ENCODE measurements at regions not wholly inside any gene's neighbourhood (a gene's known extent, or its start where the extent isn't known, plus 50 kb on each side); places are given as distances from the start of the nearest gene placed in this dataset.
"Not testable (repeated sequence)": the region's sequence is repeated elsewhere in the genome, so short reads cannot be mapped to it uniquely, and the experiment has no call there.

DNA sequence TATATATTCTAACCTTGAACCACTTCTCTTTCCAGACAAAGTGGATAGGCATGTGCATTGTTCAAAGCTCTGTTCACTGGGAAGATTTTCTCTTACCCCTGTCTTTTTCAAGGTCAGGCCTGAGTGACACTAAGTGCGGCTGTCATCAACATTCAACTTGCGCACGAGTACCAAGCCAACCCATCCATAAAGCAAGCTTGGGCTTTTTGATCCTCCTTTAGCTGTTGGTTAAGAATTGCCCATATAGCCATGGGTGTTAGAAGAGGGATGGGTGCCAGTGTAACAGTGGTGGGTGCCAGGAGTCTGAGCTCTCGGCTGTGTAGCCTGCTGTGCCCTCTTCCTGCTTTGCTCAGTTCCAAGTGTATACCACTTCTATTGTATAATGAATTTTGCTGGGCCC, 136.1 kb downstream of the GLUL start:
- no peak for DNase-seq (ENCODE audit: low read depth)
- TF ChIP-seq, protein P1, sequence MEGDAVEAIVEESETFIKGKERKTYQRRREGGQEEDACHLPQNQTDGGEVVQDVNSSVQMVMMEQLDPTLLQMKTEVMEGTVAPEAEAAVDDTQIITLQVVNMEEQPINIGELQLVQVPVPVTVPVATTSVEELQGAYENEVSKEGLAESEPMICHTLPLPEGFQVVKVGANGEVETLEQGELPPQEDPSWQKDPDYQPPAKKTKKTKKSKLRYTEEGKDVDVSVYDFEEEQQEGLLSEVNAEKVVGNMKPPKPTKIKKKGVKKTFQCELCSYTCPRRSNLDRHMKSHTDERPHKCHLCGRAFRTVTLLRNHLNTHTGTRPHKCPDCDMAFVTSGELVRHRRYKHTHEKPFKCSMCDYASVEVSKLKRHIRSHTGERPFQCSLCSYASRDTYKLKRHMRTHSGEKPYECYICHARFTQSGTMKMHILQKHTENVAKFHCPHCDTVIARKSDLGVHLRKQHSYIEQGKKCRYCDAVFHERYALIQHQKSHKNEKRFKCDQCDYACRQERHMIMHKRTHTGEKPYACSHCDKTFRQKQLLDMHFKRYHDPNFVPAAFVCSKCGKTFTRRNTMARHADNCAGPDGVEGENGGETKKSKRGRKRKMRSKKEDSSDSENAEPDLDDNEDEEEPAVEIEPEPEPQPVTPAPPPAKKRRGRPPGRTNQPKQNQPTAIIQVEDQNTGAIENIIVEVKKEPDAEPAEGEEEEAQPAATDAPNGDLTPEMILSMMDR (conservative IDR thresholded peaks at IDR 0.05; ENCODE audit: low read length) = no peak
- no peak overlapping the region for H3K4me3 ChIP-seq (ENCODE audit: low read length)

DNA sequence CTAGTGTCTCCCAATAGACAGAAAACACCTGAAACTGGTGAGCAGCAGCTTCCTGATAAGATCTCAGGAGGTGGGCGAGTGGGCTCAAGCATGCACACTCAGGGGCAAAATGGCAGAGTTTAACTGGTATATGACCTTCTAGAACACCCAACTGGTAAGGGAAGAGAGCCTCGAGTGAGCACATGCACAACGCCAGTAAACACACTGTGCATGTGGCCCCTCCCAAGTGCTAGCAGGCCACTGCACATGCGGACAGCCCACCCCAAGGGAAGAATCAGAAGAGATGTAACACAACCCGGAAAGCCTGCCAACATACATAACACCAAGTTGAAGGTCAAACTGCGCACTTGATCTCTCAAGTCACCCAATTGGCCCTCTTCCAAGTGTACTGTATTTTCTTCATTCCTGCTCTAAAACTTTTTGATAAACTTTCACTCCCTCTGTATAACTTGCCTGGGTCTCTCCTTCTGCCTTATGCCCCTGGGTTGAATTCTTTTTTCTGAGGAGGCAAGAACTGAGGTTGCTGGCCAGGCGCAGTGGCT, 138.2 kb downstream of the GLUL start:
- no peak overlapping the region for H3K4me3 ChIP-seq (ENCODE audit: low read length)
- DNase-seq (ENCODE audit: low read depth) = no peak
- TF ChIP-seq, protein P1 (conservative IDR thresholded peaks at IDR 0.05; ENCODE audit: low read length) = no peak

DNA sequence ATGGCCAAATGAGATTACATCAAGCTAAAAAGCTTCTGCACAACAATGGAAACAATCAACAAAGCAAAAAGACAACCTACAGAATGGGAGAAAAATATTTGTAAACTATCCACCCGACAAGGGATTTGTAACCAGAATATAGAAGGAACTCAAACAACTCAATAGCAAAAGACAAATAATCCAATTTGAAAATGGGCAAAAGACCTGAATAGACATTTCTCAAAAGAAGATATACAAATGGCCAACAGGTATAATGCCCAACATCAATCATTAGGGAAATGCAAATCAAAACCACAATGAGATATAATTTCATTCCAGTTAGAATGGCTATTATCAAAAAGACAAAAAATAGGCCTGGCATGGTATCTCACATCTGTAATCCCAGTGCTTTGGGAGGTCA, 140.0 kb downstream of the GLUL start:
- no peak for DNase-seq (ENCODE audit: low read depth)
- no peak overlapping the region for H3K4me3 ChIP-seq (ENCODE audit: low read length)
- TF ChIP-seq, protein P1 (conservative IDR thresholded peaks at IDR 0.05; ENCODE audit: low read length) = no peak

DNA sequence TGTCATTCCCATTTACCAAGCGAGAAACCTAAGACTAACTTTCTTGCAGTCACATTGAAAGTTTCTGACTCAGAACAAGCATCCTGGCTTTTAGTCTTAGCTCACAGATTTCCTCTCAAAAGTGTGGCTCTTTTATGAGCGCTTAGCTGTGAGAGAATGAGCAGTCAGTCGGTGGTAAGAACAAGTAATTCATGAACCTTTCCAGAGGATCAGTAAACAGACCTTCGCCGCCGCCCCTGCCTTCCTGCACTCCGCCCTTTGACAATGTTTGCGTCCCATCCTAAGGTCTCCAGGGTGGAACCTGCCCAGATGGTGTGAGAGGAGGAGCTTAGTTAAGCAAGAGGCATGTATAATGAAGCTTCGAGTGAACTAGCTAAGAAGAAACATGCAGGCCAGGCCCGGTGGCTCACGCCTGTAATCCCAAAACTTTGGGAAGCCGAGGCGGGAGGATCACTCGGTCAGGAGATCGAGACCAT, 142.4 kb downstream of the GLUL start:
- no peak for DNase-seq (ENCODE audit: low read depth)

DNA sequence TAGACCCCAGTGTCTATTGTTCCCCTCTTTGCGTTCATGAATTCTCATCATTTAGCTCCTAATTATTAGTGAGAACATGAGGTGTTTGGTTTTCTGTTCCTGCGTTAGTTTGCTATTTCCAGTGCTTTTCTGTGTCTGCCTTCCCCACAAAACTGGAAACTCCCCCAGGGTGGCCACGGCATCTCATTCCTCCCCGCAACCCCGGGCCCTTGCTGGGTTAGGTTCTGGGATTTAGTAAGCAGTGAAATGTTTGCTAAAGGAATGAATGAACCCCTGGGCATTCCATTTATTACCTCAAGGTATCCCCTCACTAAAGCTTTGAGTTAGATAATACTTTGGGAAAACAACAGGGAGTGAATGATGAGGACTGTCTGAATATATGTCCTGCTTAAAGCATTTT, 142.9 kb downstream of the GLUL start:
- TF ChIP-seq, protein P1 (conservative IDR thresholded peaks at IDR 0.05; ENCODE audit: low read length) = no peak
- no peak overlapping the region for H3K4me3 ChIP-seq (ENCODE audit: low read length)
- DNase-seq (ENCODE audit: low read depth) = no peak

More for the DNA sequence above, 142.4 kb downstream of the GLUL start:
- H3K4me3 ChIP-seq (ENCODE audit: low read length) = no peak overlapping the region
- TF ChIP-seq, protein P1 (conservative IDR thresholded peaks at IDR 0.05; ENCODE audit: low read length) = no peak

DNA sequence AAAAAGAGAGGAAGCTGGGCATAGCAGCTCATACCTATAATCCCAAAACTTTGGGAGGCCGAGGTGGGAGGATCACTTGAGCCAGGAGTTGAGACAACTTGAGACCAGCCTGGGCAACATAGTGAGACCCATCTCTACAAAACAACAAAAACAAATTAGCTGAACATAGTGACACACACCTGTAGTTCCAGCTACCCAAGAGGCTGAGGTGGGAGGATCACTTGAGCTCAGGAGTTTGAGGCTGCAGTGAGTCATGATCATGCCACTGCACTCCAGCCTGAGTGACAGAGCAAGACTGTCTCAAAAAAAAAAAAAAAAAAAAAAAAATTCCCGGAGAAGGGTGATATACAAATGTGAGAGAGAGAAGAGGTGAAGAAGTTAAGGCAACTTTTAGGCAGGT, 143.8 kb downstream of the GLUL start:
- not testable (repeated sequence) for H3K4me3 ChIP-seq (ENCODE audit: low read length); DNase-seq (ENCODE audit: low read depth)

DNA sequence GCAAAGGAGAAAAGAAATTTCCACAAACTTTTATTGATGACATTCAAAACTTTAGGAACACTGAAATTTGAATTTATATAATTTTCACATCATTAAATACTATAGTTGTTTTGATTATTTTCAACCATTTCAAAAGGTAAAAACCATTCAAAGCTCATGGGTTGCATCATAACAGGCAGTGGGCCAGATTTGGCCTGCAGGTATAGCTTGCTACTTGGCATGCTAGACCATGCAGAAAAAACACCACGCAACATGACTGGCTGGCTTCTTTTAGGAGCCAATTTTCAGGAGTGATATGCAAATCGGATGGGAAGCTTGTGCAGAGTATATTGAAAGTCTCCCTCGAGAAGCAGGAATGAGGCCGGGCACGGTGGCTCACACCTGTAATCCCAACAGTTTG, 144.8 kb downstream of the GLUL start:
- no peak overlapping the region for H3K4me3 ChIP-seq (ENCODE audit: low read length)
- no peak for DNase-seq (ENCODE audit: low read depth)
- TF ChIP-seq, protein P1 (conservative IDR thresholded peaks at IDR 0.05; ENCODE audit: low read length) = no peak

DNA sequence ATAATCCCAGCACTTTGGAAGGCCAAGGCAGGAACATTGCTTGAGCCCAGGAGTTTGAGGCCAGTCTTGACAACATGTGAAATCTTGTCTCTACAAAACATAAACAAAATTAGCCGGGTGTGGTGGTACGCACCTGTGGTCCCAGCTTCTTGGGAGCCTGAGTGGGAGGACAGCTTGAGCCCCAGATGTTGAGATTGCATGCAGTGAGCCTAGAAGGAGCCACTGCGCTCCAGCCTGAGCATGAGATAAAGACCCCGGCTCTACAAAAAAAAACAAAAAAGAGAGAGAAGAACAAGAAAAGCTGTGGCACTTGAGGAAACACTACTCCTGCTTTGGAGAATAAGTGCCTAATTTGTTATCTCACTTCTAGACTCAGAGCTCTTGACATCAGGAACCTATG, 146.6 kb downstream of the GLUL start:
- no peak for DNase-seq (ENCODE audit: low read depth)
- TF ChIP-seq, protein P1 (conservative IDR thresholded peaks at IDR 0.05; ENCODE audit: low read length) = no peak
- H3K4me3 ChIP-seq (ENCODE audit: low read length) = no peak overlapping the region

Data from AG10803 (cell line).